B cell (primary cell): ENCODE measurements at regions not wholly inside any gene's neighbourhood (a gene's known extent, or its start where the extent isn't known, plus 50 kb on each side); places are given as distances from the start of the nearest gene placed in this dataset.

ENCODE experiments used
- ATAC-seq: fragments of 200-7000 bp; cut with Tn5 transposase; one replicate; pipeline ENCODE4 v1.10.0; 2021; ENCODE audit warnings: low read depth, mild to moderate bottlenecking, moderate number of reproducible peaks, moderate library complexity
- CTCF ChIA-PET: fragments of 350-600 bp; sonication (Branson Sonifier 250); formaldehyde crosslinking; loops from one replicate; lab custom pipeline; 2021; ENCODE audit warnings: antibody characterized with exemption, inconsistent platforms; lab: Charles Lee
- POLR2A ChIA-PET: fragments of 350-600 bp; sonication (Branson Sonifier 250); formaldehyde crosslinking; loops from one replicate; lab custom pipeline; 2021; ENCODE audit warnings: antibody characterized with exemption; lab: Charles Lee
- DNase-seq: peaks from one replicate; pipeline ENCODE4 v3.0.0; 2013
- H2AFZ ChIP-seq: 2 replicates; pipeline ENCODE4 v1.6.1; 2012; ENCODE audit warnings: mild to moderate bottlenecking, low read depth, low read length; ENCODE audit not compliant: insufficient read depth, poor library complexity, severe bottlenecking
- H3K27ac ChIP-seq, 2 donors: 1 replicate in 1 of 2; 2 replicates in 1 of 2; pipeline ENCODE4 v1.5.1; 2012 to 2013; ENCODE audit warnings: low read length in 2 of 2, mild to moderate bottlenecking in 2 of 2, moderate library complexity in 1 of 2
- H3K27me3 ChIP-seq, 4 experiments: fragments of 200-600 bp in 1 of 4; sonication (generic) in 1 of 4; replicated peaks in 1 of 4; 1 replicate in 2 of 4; 2 replicates in 2 of 4; pipeline versions ENCODE4 v1.6.1 to v1.7.0; 2013 to 2016; ENCODE audit warnings: low read length in 3 of 4, mild to moderate bottlenecking in 2 of 4, mixed read lengths in 1 of 4, moderate library complexity in 1 of 4; ENCODE audit not compliant: insufficient read depth in 4 of 4, control insufficient read depth in 3 of 4; ENCODE audit errors: control extremely low read depth in 1 of 4
- H3K36me3 ChIP-seq, 2 experiments: replicated peaks in 1 of 2; 1 replicate in 1 of 2; 2 replicates in 1 of 2; pipeline versions ENCODE4 v1.6.1 to v1.7.1; 2013; ENCODE audit warnings: low read length in 1 of 2; ENCODE audit not compliant: insufficient read depth in 2 of 2, control insufficient read depth in 1 of 2; ENCODE audit errors: control extremely low read depth in 1 of 2, extremely low read depth in 1 of 2
- H3K4me1 ChIP-seq, 2 donors: fragments of 200-600 bp in 1 of 2; sonication (generic) in 1 of 2; 1 replicate in 1 of 2; 2 replicates in 1 of 2; pipeline versions ENCODE4 v1.5.1 to v1.6.1; 2013 to 2017; ENCODE audit warnings: low read length in 2 of 2; ENCODE audit not compliant: control insufficient read depth in 2 of 2, insufficient read depth in 2 of 2
- H3K4me2 ChIP-seq: replicated peaks from 2 replicates; pipeline ENCODE3; 2012; ENCODE audit warnings: mild to moderate bottlenecking, low read depth, low read length; ENCODE audit not compliant: poor library complexity, severe bottlenecking
- H3K4me3 ChIP-seq, 5 experiments: fragments of 200-600 bp in 1 of 5; sonication (generic) in 1 of 5; 1 replicate in 3 of 5; 2 replicates in 2 of 5; pipeline versions ENCODE4 v1.5.1 to v1.7.0; 2011 to 2016; ENCODE audit warnings: low read length in 4 of 5, mild to moderate bottlenecking in 4 of 5, low read depth in 2 of 5, control low read depth in 1 of 5, moderate library complexity in 1 of 5; ENCODE audit not compliant: insufficient read depth in 1 of 5; ENCODE audit errors: control extremely low read depth in 1 of 5, extremely low read depth in 1 of 5
- H3K79me2 ChIP-seq: fragments of 200-600 bp; sonication (generic); one replicate; pipeline ENCODE4 v1.6.0; 2016; ENCODE audit warnings: low read length; ENCODE audit not compliant: control insufficient read depth, insufficient read depth
- H3K9ac ChIP-seq: fragments of 200-600 bp; sonication (generic); 2 replicates; pipeline ENCODE4 v1.6.1; 2017; ENCODE audit warnings: mild to moderate bottlenecking, low read length, moderate library complexity
- H3K9me3 ChIP-seq, 3 donors: one replicate each; pipeline versions ENCODE4 v1.6.1 to v1.7.1; 2013; ENCODE audit warnings: low read length in 2 of 3; ENCODE audit not compliant: control insufficient read depth in 2 of 3, insufficient read depth in 1 of 3; ENCODE audit errors: control extremely low read depth in 1 of 3
- H4K20me1 ChIP-seq: 2 replicates; pipeline ENCODE4 v1.6.0; 2012; ENCODE audit warnings: mild to moderate bottlenecking, low read length; ENCODE audit not compliant: insufficient read depth, control insufficient read depth, poor library complexity, severe bottlenecking
- H3K27ac Mint-ChIP-seq: one replicate; pipeline ENCODE4 v1.8.0; 2021; ENCODE audit warnings: mixed read lengths
- H3K27me3 Mint-ChIP-seq: one replicate; pipeline ENCODE4 v1.8.0; 2021; ENCODE audit warnings: mixed read lengths
- H3K4me1 Mint-ChIP-seq: one replicate; pipeline ENCODE4 v1.8.0; 2021; ENCODE audit warnings: mixed read lengths
- H3K4me3 Mint-ChIP-seq: one replicate; pipeline ENCODE4 v1.8.0; 2021; ENCODE audit warnings: mixed read lengths
- H3K9me3 Mint-ChIP-seq: one replicate; pipeline ENCODE4 v1.8.0; 2022; ENCODE audit warnings: mixed read lengths; ENCODE audit not compliant: insufficient read depth
- EZH2 ChIP-seq: IDR thresholded peaks from 2 replicates; pipeline ENCODE4 v1.6.1; 2012; ENCODE audit warnings: borderline replicate concordance, low read depth, mild to moderate bottlenecking, moderate library complexity, low read length; ENCODE audit not compliant: insufficient read depth, poor library complexity, severe bottlenecking
- WGBS: methylation state at CpG from one replicate; pipeline ENCODE4 v1.1.5; 2013; ENCODE audit warnings: missing lambda C conversion rate; ENCODE audit not compliant: insufficient coverage; 5-methylcytosine and 5-hydroxymethylcytosine counted together
- intact Hi-C: fragments of 100-400 bp; cut with micrococcal nuclease; formaldehyde crosslinking; loops from one replicate; pipeline ENCODE4 v1.10.0; 2022
- TF ChIP-seq, protein P1 (sequence below): fragments of 200-600 bp; IDR thresholded peaks from one replicate; pipeline ENCODE4 v1.8.0; 2022; ENCODE audit warnings: antibody characterized with exemption, mild to moderate bottlenecking

DNA sequence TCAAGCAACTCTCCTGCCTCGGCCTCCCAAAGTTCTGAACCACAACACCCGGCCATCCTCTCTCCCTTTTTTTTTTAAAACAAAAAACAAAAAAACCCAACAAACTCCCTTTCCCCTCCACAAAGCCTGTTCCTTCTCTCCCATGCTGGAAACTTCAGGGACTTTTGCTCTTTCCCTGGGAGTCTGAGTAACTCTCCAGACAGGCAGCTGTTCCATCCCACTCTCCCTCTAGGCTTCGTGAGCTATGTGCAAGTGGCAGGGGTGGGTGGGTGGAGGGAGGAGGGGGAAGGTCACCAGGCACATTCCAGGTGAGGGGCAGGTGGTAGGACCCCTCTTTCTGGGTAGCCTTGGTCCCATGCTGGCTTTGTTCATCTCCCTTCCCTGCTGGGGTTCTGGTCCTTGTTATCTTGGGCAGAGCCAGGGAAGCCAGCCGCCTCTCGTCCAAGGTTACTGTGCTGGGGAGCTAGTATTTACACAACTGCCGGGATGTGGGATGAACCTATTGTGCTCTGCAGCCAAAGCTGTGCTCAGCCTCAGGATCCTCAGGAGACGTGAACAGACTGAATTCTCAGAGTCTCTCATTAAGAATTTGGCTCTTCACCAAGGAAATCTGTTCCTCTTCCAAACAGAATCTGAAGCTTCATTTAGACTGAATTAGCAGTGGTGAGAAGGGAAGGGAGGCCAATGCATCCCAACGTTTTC is 106.9 kb downstream of the LIPG start:
- Histone ChIP-seq H3K4me2 (no peak overlapping the region), H3K79me2 (no peaks in the 10 kb centered on the region), H3K4me3 (no peak overlapping the region), H3K36me3 (no peaks in the 10 kb centered on the region), H3K9me3 (peaks cover 0 to 6% (median 0%) of the 10 kb centered on the region in 3 donors), H3K27me3 (peaks cover 0 to 8% (median 0%) of the 10 kb centered on the region in 4 experiments), H4K20me1 (no peaks in the 10 kb centered on the region), H3K9ac (no peak overlapping the region), H2AFZ (no peak overlapping the region), H3K27ac (no peak overlapping the region), H3K4me1 (no peaks in the 10 kb centered on the region)
- Mint-ChIP-seq H3K27me3 (peaks cover 33% of the 10 kb centered on the region), H3K9me3 (no peaks in the 10 kb centered on the region), H3K4me3 (no peak overlapping the region), H3K27ac (no peak overlapping the region), H3K4me1 (no peaks in the 10 kb centered on the region)
- intact Hi-C loops: no loop called here
- no peak for TF ChIP-seq EZH2
- TF ChIP-seq, protein P1, sequence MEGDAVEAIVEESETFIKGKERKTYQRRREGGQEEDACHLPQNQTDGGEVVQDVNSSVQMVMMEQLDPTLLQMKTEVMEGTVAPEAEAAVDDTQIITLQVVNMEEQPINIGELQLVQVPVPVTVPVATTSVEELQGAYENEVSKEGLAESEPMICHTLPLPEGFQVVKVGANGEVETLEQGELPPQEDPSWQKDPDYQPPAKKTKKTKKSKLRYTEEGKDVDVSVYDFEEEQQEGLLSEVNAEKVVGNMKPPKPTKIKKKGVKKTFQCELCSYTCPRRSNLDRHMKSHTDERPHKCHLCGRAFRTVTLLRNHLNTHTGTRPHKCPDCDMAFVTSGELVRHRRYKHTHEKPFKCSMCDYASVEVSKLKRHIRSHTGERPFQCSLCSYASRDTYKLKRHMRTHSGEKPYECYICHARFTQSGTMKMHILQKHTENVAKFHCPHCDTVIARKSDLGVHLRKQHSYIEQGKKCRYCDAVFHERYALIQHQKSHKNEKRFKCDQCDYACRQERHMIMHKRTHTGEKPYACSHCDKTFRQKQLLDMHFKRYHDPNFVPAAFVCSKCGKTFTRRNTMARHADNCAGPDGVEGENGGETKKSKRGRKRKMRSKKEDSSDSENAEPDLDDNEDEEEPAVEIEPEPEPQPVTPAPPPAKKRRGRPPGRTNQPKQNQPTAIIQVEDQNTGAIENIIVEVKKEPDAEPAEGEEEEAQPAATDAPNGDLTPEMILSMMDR: no peak
- WGBS: 63% methylated on average over 7 of the region's 8 CpGs
- CTCF ChIA-PET: no interaction called here
- DNase-seq (no peak), ATAC-seq (no peak)
- POLR2A ChIA-PET: no interaction called here

GRCh38 chr18:49667462-49667861 is 105.6 kb downstream of the LIPG start:
- Histone ChIP-seq H3K36me3 (no peaks in the 10 kb centered on the region), H3K4me3 (no peak overlapping the region), H3K27ac (no peak overlapping the region), H3K9me3 (peaks cover 0 to 6% (median 0%) of the 10 kb centered on the region in 3 donors), H3K4me2 (no peak overlapping the region), H2AFZ (no peak overlapping the region), H3K27me3 (peaks cover 0 to 8% (median 0%) of the 10 kb centered on the region in 4 experiments), H3K4me1 (no peaks in the 10 kb centered on the region), H3K79me2 (no peaks in the 10 kb centered on the region), H3K9ac (no peak overlapping the region), H4K20me1 (no peaks in the 10 kb centered on the region)
- WGBS: 94% methylated on average over 5 of the region's 6 CpGs
- no peaks in the 10 kb centered on the region for H3K4me1 Mint-ChIP-seq
- ChIA-PET CTCF (no interaction called here), POLR2A (no interaction called here)
- peaks cover 34% of the 10 kb centered on the region for H3K27me3 Mint-ChIP-seq
- DNase-seq (no peak), ATAC-seq (no peak)
- H3K9me3 Mint-ChIP-seq: no peaks in the 10 kb centered on the region
- H3K27ac Mint-ChIP-seq: no peak overlapping the region
- no peak overlapping the region for H3K4me3 Mint-ChIP-seq
- TF ChIP-seq, protein P1: no peak
- intact Hi-C loops: no loop called here
